Neural cell (in vitro differentiated cells): ENCODE measurements at regions not wholly inside any gene's neighbourhood (a gene's known extent, or its start where the extent isn't known, plus 50 kb on each side); places are given as distances from the start of the nearest gene placed in this dataset.

ENCODE experiments used
- H2AFZ ChIP-seq: fragments of 200-600, 300-800 bp; sonication (generic), shearing (Covaris generic); 2 replicates; pipeline ENCODE4 v1.6.0; 2014; ENCODE audit warnings: low read depth, mild to moderate bottlenecking, antibody characterized with exemption, low read length, moderate library complexity
- H3F3A ChIP-seq: fragments of 200-600 bp; shearing (Covaris generic); 2 replicates; pipeline ENCODE4 v1.6.1; 2016; ENCODE audit warnings: mild to moderate bottlenecking, moderate library complexity, mixed read lengths, antibody characterized with exemption, low read length; ENCODE audit not compliant: insufficient read depth, poor library complexity, severe bottlenecking
- H3K27ac ChIP-seq: fragments of 200-600, 300-800 bp; sonication (generic), shearing (Covaris generic); 2 replicates; pipeline ENCODE4 v1.5.1; 2014; ENCODE audit warnings: mild to moderate bottlenecking, low read length, moderate library complexity
- H3K27me3 ChIP-seq: fragments of 300-800, 200-600 bp; sonication (generic), shearing (Covaris generic); 2 replicates; pipeline ENCODE4 v1.6.0; 2014; ENCODE audit warnings: mild to moderate bottlenecking, low read depth, low read length, moderate library complexity; ENCODE audit not compliant: insufficient read depth
- H3K36me3 ChIP-seq: fragments of 300-800, 200-600 bp; sonication (generic), shearing (Covaris generic); 2 replicates; pipeline ENCODE4 v1.5.1; 2014; ENCODE audit warnings: mild to moderate bottlenecking, antibody characterized with exemption, low read length, moderate library complexity; ENCODE audit not compliant: insufficient read depth
- H3K4me2 ChIP-seq: fragments of 300-800, 200-600 bp; sonication (generic), shearing (Covaris generic); 2 replicates; pipeline ENCODE4 v1.6.0; 2014; ENCODE audit warnings: mild to moderate bottlenecking, low read length
- H3K4me3 ChIP-seq: fragments of 300-800, 200-600 bp; sonication (generic), shearing (Covaris generic); 2 replicates; pipeline ENCODE4 v1.5.1; 2014; ENCODE audit warnings: mild to moderate bottlenecking, low read length, moderate library complexity
- H3K79me2 ChIP-seq: fragments of 200-600 bp; shearing (Covaris generic); replicated peaks from 2 replicates; pipeline ENCODE4 v1.6.0; 2014; ENCODE audit warnings: mild to moderate bottlenecking, low read length, moderate library complexity; ENCODE audit not compliant: insufficient read depth
- H3K9ac ChIP-seq: fragments of 300-800, 200-600 bp; sonication (generic), shearing (Covaris generic); 2 replicates; pipeline ENCODE4 v1.6.1; 2016; ENCODE audit warnings: mild to moderate bottlenecking, low read length, mixed read lengths
- H3K9me2 ChIP-seq: fragments of 200-600 bp; shearing (Covaris generic); 2 replicates; pipeline ENCODE4 v1.6.1; 2016; ENCODE audit warnings: mild to moderate bottlenecking, low read length, mixed read lengths; ENCODE audit not compliant: insufficient read depth
- H3K9me3 ChIP-seq: fragments of 200-600, 300-800 bp; sonication (generic), shearing (Covaris generic); 2 replicates; pipeline ENCODE4 v1.6.1; 2016; ENCODE audit warnings: mild to moderate bottlenecking, mixed run types, low read length, moderate library complexity, mixed read lengths
- H4K20me1 ChIP-seq: fragments of 200-600 bp; shearing (Covaris generic); 2 replicates; pipeline ENCODE4 v1.6.1; 2016; ENCODE audit warnings: mild to moderate bottlenecking, mixed run types; ENCODE audit not compliant: insufficient read depth
- CTCF ChIP-seq: fragments of 450-650 bp; IDR thresholded peaks from 2 replicates; pipeline ENCODE4 v1.5.1; 2014; ENCODE audit warnings: antibody characterized with exemption, mild to moderate bottlenecking, moderate library complexity; ENCODE audit not compliant: poor library complexity, severe bottlenecking
- EP300 ChIP-seq: fragments of 450-650 bp; conservative IDR thresholded peaks from 2 replicates; pipeline ENCODE4 v1.6.1; 2014; ENCODE audit warnings: antibody characterized with exemption, mild to moderate bottlenecking, moderate library complexity; ENCODE audit not compliant: poor library complexity, severe bottlenecking
- EZH2 ChIP-seq: fragments of 200-600, 300-800 bp; shearing (Covaris generic), sonication (generic); IDR thresholded peaks from 2 replicates; pipeline ENCODE4 v1.6.1; 2014; ENCODE audit warnings: antibody characterized with exemption, low read length, borderline replicate concordance, mild to moderate bottlenecking; ENCODE audit not compliant: insufficient read depth, poor library complexity, severe bottlenecking
- MXI1 ChIP-seq: fragments of 450-650 bp; conservative IDR thresholded peaks from 2 replicates; pipeline ENCODE4 v1.6.1; 2014; ENCODE audit warnings: antibody characterized with exemption, mild to moderate bottlenecking; ENCODE audit not compliant: poor library complexity, severe bottlenecking
- POLR2AphosphoS5 ChIP-seq: IDR thresholded peaks from 2 replicates; pipeline ENCODE4 v1.6.1; 2012
- RAD21 ChIP-seq: fragments of 450-650 bp; conservative IDR thresholded peaks from 2 replicates; pipeline ENCODE4 v1.6.1; 2014; ENCODE audit warnings: antibody characterized with exemption, mild to moderate bottlenecking, moderate library complexity
- REST ChIP-seq: IDR thresholded peaks from 2 replicates; pipeline ENCODE4 v1.6.1; 2012; ENCODE audit warnings: borderline replicate concordance
- SMC3 ChIP-seq: fragments of 450-650 bp; conservative IDR thresholded peaks from 2 replicates; pipeline ENCODE4 v1.6.1; 2014; ENCODE audit warnings: antibody characterized with exemption, mild to moderate bottlenecking, moderate library complexity; ENCODE audit not compliant: poor library complexity
- TAF1 ChIP-seq: IDR thresholded peaks from 2 replicates; pipeline ENCODE4 v1.6.1; 2012; ENCODE audit warnings: low read depth

- TF ChIP-seq TAF1 (no peak), REST (no peak), POLR2AphosphoS5 (no peak), EZH2 (no peak), MXI1 (no peak), SMC3 (no peak), EP300 (no peak), RAD21 (no peak), CTCF (no peak)
- no peak overlapping the region for H3K4me2 ChIP-seq
Observed at GRCh38 chr5:159702826-159703225, 213.5 kb upstream of the ADRA1B start.

GRCh38 chr5:159704160-159704559 lies 212.1 kb upstream of the ADRA1B start:
- H2AFZ ChIP-seq = no peak overlapping the region
- no peak overlapping the region for H3K9ac ChIP-seq
- no peaks in the 10 kb centered on the region for H3K9me2 ChIP-seq
- H3F3A ChIP-seq = no peaks in the 10 kb centered on the region
- no peaks in the 10 kb centered on the region for H3K79me2 ChIP-seq
- no peaks in the 10 kb centered on the region for H4K20me1 ChIP-seq
- no peaks in the 10 kb centered on the region for H3K27me3 ChIP-seq
- TF ChIP-seq EZH2 = no peak
- no peak for TF ChIP-seq TAF1
- no peak for TF ChIP-seq REST
- TF ChIP-seq MXI1 = no peak
- TF ChIP-seq RAD21 = no peak
- no peak for TF ChIP-seq SMC3
- no peak for TF ChIP-seq EP300
- TF ChIP-seq CTCF = no peak
- no peak for TF ChIP-seq POLR2AphosphoS5
- H3K27ac ChIP-seq = no peak overlapping the region
- H3K4me2 ChIP-seq = no peak overlapping the region
- peaks cover 4% of the 10 kb centered on the region for H3K9me3 ChIP-seq
- no peak overlapping the region for H3K4me3 ChIP-seq
- no peaks in the 10 kb centered on the region for H3K36me3 ChIP-seq

More at GRCh38 chr5:159702826-159703225, 213.5 kb upstream of the ADRA1B start:
- Histone ChIP-seq H3K27me3 (no peaks in the 10 kb centered on the region), H3K27ac (no peak overlapping the region), H3K9ac (no peak overlapping the region), H3K9me2 (no peaks in the 10 kb centered on the region), H3F3A (no peaks in the 10 kb centered on the region), H3K79me2 (no peaks in the 10 kb centered on the region), H4K20me1 (no peaks in the 10 kb centered on the region), H3K4me3 (no peak overlapping the region), H3K36me3 (no peaks in the 10 kb centered on the region), H2AFZ (no peak overlapping the region), H3K9me3 (peaks cover 2% of the 10 kb centered on the region)
